Peyer's patch (tissue), 4 donors: ENCODE measurements at regions not wholly inside any gene's neighbourhood (a gene's known extent, or its start where the extent isn't known, plus 50 kb on each side); places are given as distances from the start of the nearest gene placed in this dataset.

Experiments used
- DNase-seq, 3 donors: peaks; one replicate each; pipeline ENCODE4 v3.0.0-alpha.2; 2017 to 2019
- H3K27ac ChIP-seq, 4 donors: fragments of 200-600 bp; sonication (generic); one replicate each; pipeline ENCODE4 v1.5.1; 2016 to 2019
- H3K27me3 ChIP-seq, 2 donors: fragments of 200-600 bp; sonication (generic); one replicate each; pipeline ENCODE4 v1.5.1; 2019
- H3K36me3 ChIP-seq, 3 donors: fragments of 200-600 bp; sonication (generic); one replicate each; pipeline ENCODE4 v1.5.1; 2016 to 2019
- H3K4me1 ChIP-seq, 4 donors: fragments of 200-600 bp; sonication (generic); one replicate each; pipeline ENCODE4 v1.5.1; 2016 to 2019
- H3K4me3 ChIP-seq, 4 donors: fragments of 200-600 bp; sonication (generic); 1 replicate in 3 of 4; 2 replicates in 1 of 4; pipeline ENCODE4 v1.5.1; 2016 to 2019; ENCODE audit warnings: mild to moderate bottlenecking in 1 of 4
- H3K9me3 ChIP-seq, 4 donors: fragments of 200-600 bp; sonication (generic); one replicate each; pipeline ENCODE4 v1.5.1; 2016 to 2019; ENCODE audit warnings: mild to moderate bottlenecking in 1 of 4
- POLR2A ChIP-seq, 2 donors: fragments of 450-650 bp; IDR thresholded peaks; one replicate each; pipeline ENCODE4 v1.5.1; 2017; ENCODE audit warnings: antibody characterized with exemption in 2 of 2, mild to moderate bottlenecking in 2 of 2, moderate library complexity in 2 of 2
- TF ChIP-seq, protein P1 (sequence below), 6 experiments: fragments of 450-650 bp in 4 of 6; fragments of 200-600 bp in 2 of 6; sonication (generic) in 1 of 6; IDR thresholded peaks; one replicate each; pipeline ENCODE4 v1.5.1; 2017 to 2019; ENCODE audit warnings: antibody characterized with exemption in 6 of 6, mild to moderate bottlenecking in 3 of 6, moderate library complexity in 1 of 6

GRCh38 chr1:5381491-5381890, 610.7 kb downstream of the NPHP4 start:
- Histone ChIP-seq H3K27me3 (no peaks in the 10 kb centered on the region), H3K9me3 (no peaks in the 10 kb centered on the region), H3K27ac (no peak overlapping the region), H3K4me1 (no peaks in the 10 kb centered on the region), H3K36me3 (no peaks in the 10 kb centered on the region), H3K4me3 (no peak overlapping the region)
- no peak for TF ChIP-seq POLR2A (IDR thresholded peaks at IDR 0.05)
- TF ChIP-seq, protein P1, sequence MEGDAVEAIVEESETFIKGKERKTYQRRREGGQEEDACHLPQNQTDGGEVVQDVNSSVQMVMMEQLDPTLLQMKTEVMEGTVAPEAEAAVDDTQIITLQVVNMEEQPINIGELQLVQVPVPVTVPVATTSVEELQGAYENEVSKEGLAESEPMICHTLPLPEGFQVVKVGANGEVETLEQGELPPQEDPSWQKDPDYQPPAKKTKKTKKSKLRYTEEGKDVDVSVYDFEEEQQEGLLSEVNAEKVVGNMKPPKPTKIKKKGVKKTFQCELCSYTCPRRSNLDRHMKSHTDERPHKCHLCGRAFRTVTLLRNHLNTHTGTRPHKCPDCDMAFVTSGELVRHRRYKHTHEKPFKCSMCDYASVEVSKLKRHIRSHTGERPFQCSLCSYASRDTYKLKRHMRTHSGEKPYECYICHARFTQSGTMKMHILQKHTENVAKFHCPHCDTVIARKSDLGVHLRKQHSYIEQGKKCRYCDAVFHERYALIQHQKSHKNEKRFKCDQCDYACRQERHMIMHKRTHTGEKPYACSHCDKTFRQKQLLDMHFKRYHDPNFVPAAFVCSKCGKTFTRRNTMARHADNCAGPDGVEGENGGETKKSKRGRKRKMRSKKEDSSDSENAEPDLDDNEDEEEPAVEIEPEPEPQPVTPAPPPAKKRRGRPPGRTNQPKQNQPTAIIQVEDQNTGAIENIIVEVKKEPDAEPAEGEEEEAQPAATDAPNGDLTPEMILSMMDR (IDR thresholded peaks at IDR 0.05), result no peak
- no peak for DNase-seq

DNA sequence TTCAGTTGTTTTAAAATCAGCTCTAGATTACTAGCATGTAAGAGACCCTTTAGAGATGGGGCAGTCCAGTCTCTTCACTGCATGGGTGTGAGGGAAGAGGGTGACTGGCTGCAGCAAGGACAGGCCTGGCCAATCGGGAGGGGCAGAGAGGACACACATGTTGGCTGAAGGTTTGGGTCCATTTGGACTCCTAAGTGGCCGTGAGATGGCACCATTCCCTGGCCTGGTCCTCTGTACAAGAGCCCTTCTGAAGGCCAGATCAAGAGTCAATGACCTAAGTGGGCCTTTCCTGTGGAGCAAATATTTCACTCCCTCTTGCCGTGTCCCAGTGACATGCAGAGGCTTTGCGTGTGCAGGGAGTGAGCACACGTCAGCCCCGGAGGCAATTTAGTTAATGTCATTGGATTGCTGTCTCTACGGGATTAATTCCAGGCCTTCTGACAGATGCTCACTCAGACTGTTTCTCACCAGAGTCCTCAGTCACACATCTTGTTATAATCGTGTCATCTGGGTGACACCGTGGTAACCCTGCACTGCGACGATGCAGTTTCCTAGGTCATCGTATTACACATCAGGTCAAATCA, 613.0 kb downstream of the NPHP4 start:
- no peak for DNase-seq
- Histone ChIP-seq H3K4me1 (no peaks in the 10 kb centered on the region), H3K9me3 (no peaks in the 10 kb centered on the region), H3K27ac (no peak overlapping the region), H3K36me3 (no peaks in the 10 kb centered on the region), H3K4me3 (no peak overlapping the region), H3K27me3 (no peaks in the 10 kb centered on the region)
- TF ChIP-seq POLR2A (IDR thresholded peaks at IDR 0.05), result no peak
- TF ChIP-seq, protein P1 (IDR thresholded peaks at IDR 0.05), result no peak

- H3K4me3 ChIP-seq, result no peak overlapping the region
- H3K27ac ChIP-seq, result no peak overlapping the region
- H3K36me3 ChIP-seq, result no peaks in the 10 kb centered on the region
- no peaks in the 10 kb centered on the region for H3K27me3 ChIP-seq
- peaks cover 0 to 9% (median 0%) of the 10 kb centered on the region in 4 donors for H3K9me3 ChIP-seq
- H3K4me1 ChIP-seq, result no peaks in the 10 kb centered on the region
- DNase-seq, result no peak
- no peak for TF ChIP-seq POLR2A (IDR thresholded peaks at IDR 0.05)
- TF ChIP-seq, protein P1 (IDR thresholded peaks at IDR 0.05), result no peak
These were observed 615.5 kb downstream of the NPHP4 start for GRCh38 chr1:5376538-5377247.

DNA sequence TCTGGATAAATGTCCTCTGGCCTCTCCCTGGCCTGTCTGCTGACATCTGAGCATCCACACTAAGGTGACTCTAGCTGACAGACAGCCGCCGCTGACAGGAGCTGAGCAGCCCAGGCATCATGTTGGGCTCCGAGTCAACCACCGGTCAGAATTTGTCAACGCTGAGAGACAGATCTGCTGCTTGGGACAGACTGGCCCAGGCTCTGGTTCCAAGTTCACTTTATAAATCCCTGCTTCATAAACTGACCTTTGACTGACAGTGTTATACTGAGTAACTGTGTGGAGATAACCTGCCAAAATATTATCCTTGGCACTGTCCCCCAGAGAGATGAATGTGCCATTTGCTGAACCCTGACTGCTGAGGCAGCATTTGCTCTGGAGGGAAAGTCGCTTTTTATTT, 616.7 kb downstream of the NPHP4 start:
- TF ChIP-seq, protein P1 (IDR thresholded peaks at IDR 0.05), result no peak
- TF ChIP-seq POLR2A (IDR thresholded peaks at IDR 0.05), result no peak
- no peaks in the 10 kb centered on the region for H3K27me3 ChIP-seq
- H3K36me3 ChIP-seq, result no peaks in the 10 kb centered on the region
- peaks cover 0 to 9% (median 0%) of the 10 kb centered on the region in 4 donors for H3K9me3 ChIP-seq
- H3K4me1 ChIP-seq, result no peaks in the 10 kb centered on the region
- H3K4me3 ChIP-seq, result no peak overlapping the region
- DNase-seq, result no peak
- H3K27ac ChIP-seq, result no peak overlapping the region

DNA sequence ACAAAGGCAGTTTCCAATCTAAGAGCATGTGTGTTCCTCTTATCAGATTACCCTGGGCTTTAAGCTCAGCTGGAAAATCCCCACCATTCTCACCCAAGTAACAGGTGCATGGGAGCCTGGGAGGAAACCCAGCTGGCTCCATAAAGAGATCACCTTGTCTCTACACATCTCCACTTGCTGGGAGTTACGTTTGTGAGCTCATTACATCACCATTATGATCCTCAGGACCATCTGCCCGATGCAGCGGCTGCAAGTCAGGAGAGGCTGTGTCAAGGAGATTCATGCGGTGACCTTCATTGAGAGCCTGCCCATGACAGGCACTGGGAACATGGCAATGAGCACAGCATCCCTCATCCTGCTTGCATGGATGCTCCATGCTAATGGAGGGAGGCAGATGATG, 618.0 kb downstream of the NPHP4 start:
- DNase-seq, result no peak
- Histone ChIP-seq H3K4me3 (no peak overlapping the region), H3K27ac (no peak overlapping the region), H3K36me3 (no peaks in the 10 kb centered on the region), H3K4me1 (no peaks in the 10 kb centered on the region), H3K9me3 (peaks cover 0 to 9% (median 0%) of the 10 kb centered on the region in 4 donors), H3K27me3 (no peaks in the 10 kb centered on the region)
- TF ChIP-seq POLR2A (IDR thresholded peaks at IDR 0.05), result no peak
- TF ChIP-seq, protein P1 (IDR thresholded peaks at IDR 0.05), result no peak
